HG02938 (cell line): ENCODE measurements at regions not wholly inside any gene's neighbourhood (a gene's known extent, or its start where the extent isn't known, plus 50 kb on each side); places are given as distances from the start of the nearest gene placed in this dataset.
"Not testable (repeated sequence)": the region's sequence is repeated elsewhere in the genome, so short reads cannot be mapped to it uniquely, and the experiment has no call there.

Experiments used
- ATAC-seq: cut with Tn5 transposase; IDR thresholded peaks from one replicate; pipeline ENCODE4 v1.9.1; 2021; ENCODE audit warnings: mild to moderate bottlenecking, moderate library complexity; ENCODE audit not compliant: unreplicated experiment

DNA sequence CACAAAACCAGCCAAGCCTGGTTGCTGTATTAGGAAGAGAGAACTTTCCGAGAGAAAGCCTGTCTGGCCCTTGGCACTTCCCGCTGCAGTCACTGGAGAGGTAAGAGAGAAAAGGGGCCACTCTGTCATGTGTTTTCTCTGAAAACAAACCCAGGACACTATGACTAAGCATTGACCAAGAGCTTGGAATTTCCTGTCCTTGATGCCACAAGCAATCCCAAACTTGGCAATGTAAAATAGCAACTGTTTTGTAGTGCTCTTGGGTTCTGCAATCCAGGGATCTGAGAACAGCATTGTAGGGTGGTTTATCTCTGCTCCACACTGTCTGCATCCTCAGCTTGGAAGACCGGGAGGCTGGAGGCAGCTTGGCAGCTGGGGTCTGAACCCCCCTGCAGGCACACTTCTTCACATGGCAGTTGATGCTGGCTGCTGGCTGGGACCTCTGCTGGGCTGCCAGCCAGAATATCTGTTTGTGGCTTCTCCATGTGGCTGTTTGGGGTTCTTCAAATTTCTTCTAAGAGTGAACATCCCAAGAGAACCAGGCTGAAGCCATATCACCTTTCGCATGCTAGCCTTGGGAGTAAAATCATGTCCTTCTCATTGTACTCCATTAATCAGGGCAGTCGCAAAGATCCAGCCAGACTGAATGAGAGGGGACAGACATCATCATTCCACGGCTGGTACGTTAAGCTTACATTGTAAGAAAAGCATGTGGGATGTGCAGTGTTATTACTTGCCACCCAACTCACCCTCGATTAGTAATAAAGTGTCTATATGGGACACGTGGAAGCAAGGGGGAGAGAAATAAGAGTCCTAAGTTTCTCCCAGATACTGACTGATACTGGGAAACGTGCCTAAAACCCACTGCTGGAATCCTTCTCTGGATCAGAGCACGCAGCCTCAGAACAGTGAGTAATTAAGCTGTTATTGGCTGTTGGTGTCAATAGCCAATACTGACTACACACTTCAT is 537.4 kb upstream of the B3GAT1 start:
- ATAC-seq, result no peak

DNA sequence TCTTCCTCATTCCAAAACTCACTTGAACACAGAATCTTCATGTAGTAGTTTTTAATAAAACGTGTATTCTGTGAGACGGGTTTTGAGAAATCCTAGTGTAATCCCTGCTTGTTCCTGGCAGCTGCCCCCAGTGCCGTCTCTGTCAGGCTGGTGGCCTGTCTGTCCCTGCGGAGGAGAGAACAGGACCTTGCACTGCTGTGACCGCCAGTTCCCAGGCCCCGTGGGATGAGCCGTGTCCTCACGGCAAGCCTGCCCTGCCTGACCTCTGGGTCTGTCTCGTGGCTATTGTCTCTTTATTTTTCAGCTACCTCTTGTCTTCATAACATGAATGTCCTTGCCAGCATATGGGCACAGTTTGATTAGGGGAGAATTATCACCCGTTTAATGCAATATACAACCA is 535.5 kb upstream of the B3GAT1 start:
- no peak for ATAC-seq

DNA sequence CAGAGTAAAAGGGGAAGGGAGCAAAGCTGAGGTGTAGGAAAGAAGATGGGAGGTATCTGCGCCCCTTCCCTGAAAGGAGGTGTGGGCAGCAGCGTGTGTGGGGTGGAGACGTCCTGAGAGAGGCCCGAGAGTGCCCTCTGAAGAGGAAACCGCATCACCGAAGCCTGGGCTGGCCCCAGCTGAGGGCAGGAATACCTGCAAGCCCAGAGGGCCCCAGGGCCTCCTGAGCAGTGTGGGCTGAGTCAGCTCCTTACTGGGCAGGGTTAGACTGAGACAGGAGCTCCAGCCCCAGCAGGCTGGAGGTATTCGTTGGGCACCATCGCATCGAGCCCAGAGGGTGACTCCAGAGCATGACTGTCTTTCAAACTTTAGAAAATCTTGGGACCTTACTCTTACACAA is 534.0 kb upstream of the B3GAT1 start:
- no peak for ATAC-seq

DNA sequence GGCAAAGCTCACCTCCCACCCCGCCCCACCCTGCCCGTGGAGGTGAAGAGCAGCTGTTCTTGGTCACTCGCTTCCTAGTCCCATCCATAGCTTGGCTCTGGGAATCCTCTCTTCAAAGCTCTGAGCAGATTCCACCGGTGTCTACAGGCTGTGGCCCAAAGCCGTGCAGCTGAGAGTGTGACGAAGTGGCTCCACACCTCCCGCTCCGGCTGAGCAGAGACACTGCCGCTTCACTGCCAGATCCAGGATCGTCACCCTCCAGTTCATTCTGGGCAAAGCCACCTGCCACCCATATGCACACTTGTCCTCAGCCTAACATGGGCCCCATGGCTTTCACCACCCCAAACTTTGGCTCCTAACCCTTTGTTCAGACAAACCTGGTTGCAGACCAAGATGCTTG is 532.9 kb upstream of the B3GAT1 start:
- ATAC-seq, result no peak

DNA sequence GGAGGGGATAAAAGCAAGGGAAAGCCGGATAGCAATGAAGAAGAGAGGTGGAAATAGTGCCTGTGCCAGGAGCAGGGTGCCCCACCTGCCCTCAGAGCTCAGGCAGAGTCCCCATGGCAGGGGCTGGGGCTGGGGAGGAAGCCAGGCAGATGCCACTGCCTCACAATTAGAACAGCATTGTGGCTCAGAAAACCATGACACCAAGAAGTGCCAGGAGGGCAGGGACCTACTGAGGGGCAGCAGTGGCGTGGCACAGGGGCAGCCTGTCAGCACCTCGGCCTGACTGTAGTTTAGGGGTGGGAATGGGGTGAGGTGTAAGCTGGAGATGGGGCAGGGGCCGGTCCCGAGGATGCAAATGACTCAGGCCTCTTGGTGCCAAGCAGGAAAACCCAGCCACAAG is 532.1 kb upstream of the B3GAT1 start:
- ATAC-seq, result no peak

DNA sequence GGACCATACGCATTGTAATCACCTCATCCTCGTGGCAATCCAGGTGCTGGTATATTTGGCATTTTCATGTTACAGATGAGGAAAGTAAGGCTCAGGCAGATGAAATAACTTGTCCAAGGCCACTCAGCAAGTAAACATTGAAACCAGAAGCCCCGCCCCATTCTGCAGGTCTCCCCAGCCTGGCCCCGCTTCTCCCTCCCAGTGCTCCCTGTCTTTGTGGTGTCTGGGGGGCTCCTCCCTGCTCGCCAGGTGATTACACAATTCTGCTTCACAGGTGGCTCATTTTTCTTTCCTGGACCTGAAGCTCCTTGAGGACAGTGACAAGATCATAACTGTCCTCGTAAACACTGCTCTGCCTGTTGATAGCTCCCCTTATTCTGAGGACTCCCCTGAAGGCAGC is 531.5 kb upstream of the B3GAT1 start:
- no peak for ATAC-seq

DNA sequence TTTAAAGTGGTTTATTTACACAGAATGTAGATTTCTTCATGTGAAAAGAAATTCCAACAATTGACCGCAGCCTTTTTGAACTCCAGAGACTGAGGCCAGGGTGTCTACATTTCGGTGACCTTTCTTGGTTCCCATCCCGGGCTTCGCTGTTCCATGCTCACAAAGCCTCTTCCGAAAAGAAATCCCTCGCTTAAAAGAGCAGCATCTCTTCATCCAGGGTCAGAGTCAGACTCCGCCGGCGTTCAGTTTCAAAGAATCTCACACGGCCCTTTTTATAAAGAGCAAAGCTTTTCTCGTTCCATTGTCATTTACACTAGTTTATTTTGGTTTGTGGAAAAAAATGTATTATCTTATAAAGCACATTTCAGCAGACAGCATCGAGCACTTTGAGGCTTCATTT is 530.6 kb upstream of the B3GAT1 start:
- no peak for ATAC-seq

DNA sequence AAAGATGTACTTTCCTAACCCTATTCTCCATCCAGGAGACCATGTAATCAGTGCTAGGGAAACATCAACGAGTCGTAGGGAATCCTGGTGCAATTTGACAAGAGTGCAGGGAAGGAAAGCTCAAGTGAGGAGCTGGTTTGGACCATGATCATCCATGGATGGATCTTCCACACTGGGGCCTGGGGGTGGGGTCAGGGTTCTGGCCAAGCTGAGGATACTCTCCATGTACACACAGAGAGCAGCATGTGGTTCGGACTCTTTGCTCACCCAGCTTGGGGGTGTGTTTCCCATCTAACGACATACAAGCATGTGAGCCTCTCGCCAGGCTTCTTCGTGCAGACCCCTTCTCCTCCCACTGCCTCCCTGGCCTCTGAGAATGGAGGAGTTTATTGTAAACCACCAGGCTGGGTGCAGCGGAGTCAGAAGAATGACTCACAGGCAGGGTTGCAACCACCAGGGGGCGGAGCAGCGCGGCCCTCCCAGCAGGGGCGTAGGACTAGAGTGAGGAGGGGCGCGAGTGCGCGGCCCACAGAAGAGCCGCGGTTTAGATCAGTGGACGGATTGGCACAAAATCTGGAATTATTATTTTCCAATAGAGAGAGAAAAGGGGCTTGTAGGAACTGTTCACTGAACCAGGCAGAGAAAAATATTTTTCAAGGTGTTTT is 530.0 kb upstream of the B3GAT1 start:
- not testable (repeated sequence) for ATAC-seq

DNA sequence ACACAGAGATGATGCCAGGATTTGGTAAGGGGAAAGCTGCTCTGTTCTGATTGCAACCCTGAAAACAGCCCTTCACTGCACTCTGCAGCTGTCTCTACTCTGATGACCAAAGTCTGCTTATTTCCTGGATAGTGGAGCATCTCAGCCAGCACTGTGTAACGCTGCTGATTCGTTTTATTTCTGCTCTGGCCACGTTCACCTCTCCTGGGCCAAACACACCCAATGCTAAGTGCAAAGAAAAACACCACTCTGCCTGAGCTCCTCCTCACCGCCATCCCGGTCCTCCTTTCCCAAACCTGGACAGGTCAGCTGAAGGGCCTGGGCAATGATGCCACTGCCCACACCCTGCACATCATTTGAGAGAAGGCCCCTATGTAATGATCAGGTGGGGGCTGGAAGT is 529.3 kb upstream of the B3GAT1 start:
- ATAC-seq, result no peak

DNA sequence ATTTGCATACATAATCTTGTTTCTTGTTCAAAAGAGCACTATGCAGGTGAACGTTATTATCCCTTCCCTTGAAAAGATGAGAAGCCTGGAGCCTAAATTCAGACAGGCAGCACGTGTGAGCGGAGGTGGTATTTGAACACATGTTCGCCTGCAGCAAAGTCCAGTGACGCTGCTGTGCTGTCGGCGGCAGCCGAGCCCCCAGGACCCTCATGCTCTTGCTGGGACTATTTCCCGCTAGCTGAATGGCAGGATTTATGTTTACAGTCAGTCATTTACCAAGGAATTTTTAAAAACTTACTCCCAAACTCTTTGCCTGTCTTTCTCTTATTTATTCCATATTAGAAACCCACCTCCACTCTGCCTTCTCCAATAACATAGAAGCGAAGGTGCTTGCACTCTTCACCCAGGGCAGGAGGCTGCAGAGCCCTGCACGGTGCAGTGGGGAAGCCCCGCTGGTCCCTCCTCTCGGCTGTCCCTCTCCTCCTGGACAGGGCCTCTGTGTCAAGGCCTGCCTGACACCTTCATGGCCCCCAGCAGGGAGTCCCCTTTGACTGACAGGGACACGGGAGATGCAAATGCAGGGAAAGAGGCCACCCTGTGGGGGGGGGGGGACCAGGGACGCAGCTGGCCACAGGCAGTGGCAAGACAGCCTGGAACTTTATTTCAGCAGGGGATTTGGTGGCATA is 528.5 kb upstream of the B3GAT1 start:
- ATAC-seq, result no peak

DNA sequence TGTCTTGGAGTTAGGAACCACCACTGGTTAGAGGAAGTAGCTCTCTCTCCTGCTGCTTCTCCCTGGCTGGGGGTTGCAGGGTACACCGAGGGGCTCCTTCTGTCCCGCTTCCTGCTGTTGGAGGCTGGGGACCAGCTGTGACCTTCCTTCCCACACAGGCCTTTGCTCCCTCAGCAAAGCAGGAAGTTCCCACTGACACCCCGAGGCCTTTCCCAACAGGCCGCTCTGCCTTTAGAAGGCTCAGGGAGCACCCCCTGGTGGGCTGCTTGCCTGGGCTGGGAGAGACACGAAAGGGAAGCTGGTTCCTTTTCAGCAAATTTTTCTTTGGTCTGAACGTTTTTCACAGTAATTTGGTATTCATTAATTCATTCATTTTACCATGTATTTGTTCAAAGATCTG is 527.9 kb upstream of the B3GAT1 start:
- ATAC-seq, result no peak

DNA sequence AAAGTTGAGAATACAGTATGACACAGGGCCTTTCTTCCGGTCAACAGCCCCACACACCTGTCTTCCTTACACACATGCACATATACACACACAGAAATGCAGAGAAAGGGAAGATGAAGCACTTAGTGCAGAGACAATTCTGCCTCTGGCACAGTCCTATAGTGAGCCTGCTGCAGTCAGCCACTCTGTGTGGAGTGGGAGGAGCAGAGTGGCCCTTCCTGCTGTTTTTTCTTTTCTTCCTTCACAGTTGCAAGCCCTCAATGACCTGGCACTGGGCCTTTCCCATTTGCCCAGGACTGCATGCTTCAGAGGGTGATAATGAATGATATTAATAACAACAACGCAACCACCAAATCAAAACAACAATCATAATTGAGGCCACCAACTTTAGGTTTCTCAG is 527.0 kb upstream of the B3GAT1 start:
- no peak for ATAC-seq

DNA sequence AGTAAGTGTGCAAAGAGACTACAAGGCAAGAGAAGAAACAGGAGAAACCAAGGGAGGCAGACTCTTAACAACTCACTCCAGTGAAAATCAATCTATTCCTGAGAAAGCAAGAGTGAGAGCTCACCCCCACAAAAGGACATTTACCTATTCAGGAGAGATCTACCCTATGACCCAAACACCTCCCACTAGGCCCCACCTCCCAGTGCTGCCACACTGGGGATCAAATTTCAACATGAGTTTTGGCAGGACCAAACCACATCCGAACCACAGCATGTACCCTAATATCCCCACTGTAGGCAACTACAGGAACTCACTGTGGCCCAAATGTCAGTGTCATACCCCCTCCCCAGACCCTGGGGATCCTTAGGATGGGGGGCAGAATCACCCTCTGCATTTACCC is 526.2 kb upstream of the B3GAT1 start:
- ATAC-seq, result no peak

DNA sequence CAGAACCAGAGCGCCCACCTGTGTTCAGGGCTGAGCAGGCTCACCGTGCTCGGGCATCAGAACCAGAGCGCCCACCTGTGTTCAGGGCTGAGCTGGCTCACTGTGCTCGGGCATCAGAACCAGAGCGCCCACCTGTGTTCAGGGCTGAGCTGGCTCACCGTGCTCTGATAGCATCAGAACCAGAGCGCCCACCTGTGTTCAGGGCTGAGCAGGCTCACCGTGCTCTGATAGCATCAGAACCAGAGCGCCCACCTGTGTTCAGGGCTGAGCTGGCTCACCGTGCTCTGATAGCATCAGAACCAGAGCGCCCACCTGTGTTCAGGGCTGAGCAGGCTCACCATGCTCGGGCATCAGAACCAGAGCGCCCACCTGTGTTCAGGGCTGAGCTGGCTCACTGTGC is 525.2 kb upstream of the B3GAT1 start:
- not testable (repeated sequence) for ATAC-seq

DNA sequence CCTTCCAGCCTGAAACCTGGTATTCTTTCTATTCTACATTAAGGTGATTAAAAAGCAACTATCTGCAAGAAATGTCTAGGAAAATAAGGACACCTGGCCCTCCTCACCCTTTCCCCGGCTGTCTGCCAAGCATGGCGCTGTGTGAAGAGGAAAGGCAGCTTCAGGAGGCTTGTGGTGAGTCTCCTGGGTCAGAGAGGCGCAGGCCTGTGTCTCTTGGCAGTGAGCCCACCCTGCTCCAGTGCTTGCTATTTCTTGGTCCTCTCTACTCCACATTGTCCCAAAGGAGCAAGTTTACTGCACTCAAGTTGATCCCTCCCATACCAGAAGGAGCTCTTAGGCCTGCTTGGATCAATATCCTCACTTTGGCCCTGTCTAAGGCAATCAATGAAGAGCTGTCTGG is 520.7 kb upstream of the B3GAT1 start:
- no peak for ATAC-seq

DNA sequence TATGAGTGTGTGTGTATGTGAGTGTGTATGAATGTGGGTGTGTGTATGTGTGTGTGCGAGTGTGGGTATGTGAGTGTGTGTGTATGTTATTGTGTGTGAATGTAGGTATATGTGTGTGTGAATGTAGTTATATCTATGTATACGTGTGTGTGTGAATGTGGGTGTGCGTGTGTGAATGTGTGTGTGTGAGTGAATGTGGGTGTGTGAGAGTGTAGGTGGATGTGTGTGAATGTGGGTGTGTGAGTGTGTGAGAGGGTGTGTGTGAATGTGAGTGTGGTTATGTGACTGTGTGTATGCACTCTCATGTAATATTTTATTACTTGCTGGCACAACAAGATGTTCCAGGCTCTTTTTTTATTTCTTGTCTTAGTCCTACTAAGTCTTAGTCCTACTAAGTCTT is 513.4 kb upstream of the B3GAT1 start:
- ATAC-seq, result no peak

DNA sequence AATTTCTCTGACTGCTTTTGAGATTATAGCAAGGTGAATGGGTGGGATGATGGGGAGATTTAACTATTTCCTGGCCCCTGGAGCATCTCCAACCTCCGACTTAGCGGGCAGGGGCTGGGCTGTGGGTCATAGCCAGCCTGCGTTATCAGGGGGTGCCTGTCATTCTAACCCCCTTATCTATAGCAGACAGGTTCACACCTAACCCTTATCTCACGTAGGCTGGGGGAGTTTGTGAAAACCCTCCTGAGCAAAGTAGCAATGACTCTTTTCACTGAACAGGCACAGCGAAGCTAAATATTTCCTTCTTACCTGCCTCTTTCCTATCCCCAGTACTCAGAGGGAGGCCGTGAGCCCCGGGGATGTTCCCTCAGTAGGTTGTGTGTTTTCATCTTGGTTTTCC is 511.4 kb upstream of the B3GAT1 start:
- ATAC-seq, result no peak

DNA sequence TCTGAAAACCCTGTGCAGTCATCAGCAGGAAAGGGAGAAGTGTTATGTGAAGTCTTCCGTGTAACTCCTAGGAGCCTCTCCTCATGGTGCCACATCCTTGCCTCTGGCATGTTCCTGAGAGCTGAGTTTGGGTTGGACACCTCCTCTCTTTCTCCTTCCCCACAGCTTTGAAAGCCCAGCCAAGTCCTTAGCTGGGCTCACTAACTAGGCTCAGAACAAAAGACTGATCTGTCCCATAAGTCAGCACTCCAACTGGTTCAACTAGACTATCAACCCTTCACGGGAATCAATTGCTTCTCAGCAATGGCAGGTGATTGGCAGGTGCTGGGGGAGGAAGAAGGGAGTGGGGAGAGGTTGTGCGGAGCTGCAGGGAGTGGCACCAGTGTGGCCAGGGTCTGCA is 509.9 kb upstream of the B3GAT1 start:
- ATAC-seq, result no peak

DNA sequence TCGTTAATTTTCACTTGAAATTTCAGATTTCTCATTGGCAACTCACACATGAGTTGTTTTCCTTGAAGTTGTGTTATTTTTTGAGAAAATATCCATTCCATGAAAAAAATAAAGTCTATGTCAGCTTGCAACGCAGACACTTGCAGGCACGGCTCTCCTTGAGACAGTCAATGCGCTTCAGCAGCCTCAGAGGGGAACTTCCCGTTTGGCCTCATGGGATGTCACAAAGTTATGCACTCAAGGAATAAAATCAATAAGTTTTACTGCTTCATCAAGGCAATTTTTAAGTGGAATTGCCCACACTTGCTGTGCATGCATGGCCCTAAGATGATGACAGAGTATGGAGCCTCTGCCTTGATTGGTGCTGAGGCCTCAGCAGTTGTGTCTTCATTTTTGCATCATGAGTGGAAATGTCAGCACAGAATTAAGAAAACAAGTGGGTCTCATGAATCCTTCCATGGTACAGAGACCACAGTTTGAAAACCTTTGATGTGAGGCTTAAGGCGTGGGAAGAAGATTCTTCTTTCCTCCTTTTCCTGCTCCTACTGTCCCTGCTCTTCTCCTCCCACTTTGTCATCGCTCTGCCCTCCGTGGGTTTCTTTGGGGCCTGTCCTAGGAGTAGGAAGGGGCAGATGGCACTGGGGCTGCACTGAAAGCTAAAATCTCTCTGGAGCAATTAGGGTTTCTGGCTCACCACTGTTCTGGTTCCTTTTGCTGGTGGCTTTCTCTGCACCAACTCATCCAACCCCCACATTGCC is 509.0 kb upstream of the B3GAT1 start:
- ATAC-seq, result no peak

DNA sequence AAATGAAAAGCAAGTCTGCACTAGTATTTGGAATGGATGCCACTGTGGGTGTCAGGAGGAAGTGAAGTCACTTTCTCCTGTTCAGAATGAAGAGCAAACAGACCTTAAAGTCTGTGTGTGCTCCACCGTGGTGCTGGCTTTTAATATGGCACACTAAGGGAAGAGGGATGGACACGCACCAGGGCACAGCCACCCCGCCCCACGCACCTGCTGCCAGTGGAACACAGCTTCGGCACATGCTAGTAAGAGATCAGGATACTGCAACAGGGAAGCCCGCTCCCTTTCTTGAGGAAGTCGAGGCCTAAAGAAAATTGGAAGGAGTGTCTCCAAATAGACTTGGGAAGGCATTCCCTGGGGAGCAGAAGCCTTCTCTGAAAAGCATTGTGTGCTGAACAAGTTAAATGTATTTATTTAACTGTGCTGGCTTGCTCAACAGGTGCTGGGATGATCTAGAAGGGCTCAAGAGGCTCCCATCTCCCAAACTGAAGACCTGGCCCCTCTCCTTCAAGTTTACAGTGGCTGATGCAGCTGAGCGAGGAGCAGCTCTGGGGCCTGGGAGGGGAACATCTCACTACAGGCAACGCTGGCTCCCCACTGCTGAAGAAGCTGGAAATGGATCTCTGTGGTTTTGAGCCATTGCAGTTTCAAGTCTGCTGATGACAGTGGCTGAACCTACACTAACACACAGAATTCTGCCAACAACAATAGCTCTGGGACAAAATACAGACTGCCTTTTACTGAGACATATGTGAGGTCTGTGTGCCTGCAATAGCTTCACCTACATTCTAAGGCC is 504.6 kb upstream of the B3GAT1 start:
- no peak for ATAC-seq
